GM06990 (cell line): ENCODE measurements at regions not wholly inside any gene's neighbourhood (a gene's known extent, or its start where the extent isn't known, plus 50 kb on each side); places are given as distances from the start of the nearest gene placed in this dataset.

Experiments used
- DNase-seq: peaks from one replicate; pipeline ENCODE4 v3.0.0-alpha.2; 2011; ENCODE audit not compliant: insufficient read length; ENCODE audit errors: extremely low read depth
- H3K27me3 ChIP-seq: replicated peaks from 2 replicates; pipeline ENCODE4 v1.6.0; 2011; ENCODE audit warnings: low read length; ENCODE audit not compliant: control insufficient read depth, insufficient read depth
- H3K36me3 ChIP-seq: 2 replicates; pipeline ENCODE4 v1.5.1; 2011; ENCODE audit warnings: low read length; ENCODE audit not compliant: control insufficient read depth, insufficient read depth
- H3K4me3 ChIP-seq: replicated peaks from 2 replicates; pipeline ENCODE4 v1.5.1; 2011; ENCODE audit warnings: low read depth, mild to moderate bottlenecking, control low read depth, low read length
- CTCF ChIP-seq: IDR thresholded peaks from 2 replicates; pipeline ENCODE4 v1.5.1; 2011; ENCODE audit warnings: low read length, control low read depth, mild to moderate bottlenecking, inconsistent platforms; ENCODE audit not compliant: insufficient read depth, poor library complexity, severe bottlenecking

GRCh38 chr5:2297991-2298390, 415.3 kb upstream of the IRX4 start:
- no peaks in the 10 kb centered on the region for H3K27me3 ChIP-seq
- DNase-seq: no peak

GRCh38 chr5:2295476-2295875, 412.8 kb upstream of the IRX4 start:
- no peaks in the 10 kb centered on the region for H3K36me3 ChIP-seq
- H3K27me3 ChIP-seq: no peaks in the 10 kb centered on the region
- H3K4me3 ChIP-seq: no peak overlapping the region
- no peak for TF ChIP-seq CTCF
- DNase-seq: no peak

More at GRCh38 chr5:2297991-2298390, 415.3 kb upstream of the IRX4 start:
- no peak overlapping the region for H3K4me3 ChIP-seq
- TF ChIP-seq CTCF: no peak
- H3K36me3 ChIP-seq: no peaks in the 10 kb centered on the region

GRCh38 chr5:2293906-2294305, 411.2 kb upstream of the IRX4 start:
- TF ChIP-seq CTCF: no peak
- Histone ChIP-seq H3K36me3 (no peaks in the 10 kb centered on the region), H3K4me3 (no peak overlapping the region), H3K27me3 (no peaks in the 10 kb centered on the region)
- DNase-seq: no peak

- no peak for TF ChIP-seq CTCF
- no peak overlapping the region for H3K4me3 ChIP-seq
- no peaks in the 10 kb centered on the region for H3K36me3 ChIP-seq
- no peaks in the 10 kb centered on the region for H3K27me3 ChIP-seq
- no peak for DNase-seq
Measured at GRCh38 chr5:2291146-2291840, 408.6 kb upstream of the IRX4 start.

GRCh38 chr5:2289380-2289779, 406.7 kb upstream of the IRX4 start:
- DNase-seq: no peak
- H3K27me3 ChIP-seq: no peaks in the 10 kb centered on the region
- H3K36me3 ChIP-seq: no peaks in the 10 kb centered on the region
- no peak overlapping the region for H3K4me3 ChIP-seq
- TF ChIP-seq CTCF: no peak

- H3K36me3 ChIP-seq: no peaks in the 10 kb centered on the region
- no peak for TF ChIP-seq CTCF
- DNase-seq: no peak
Measured at GRCh38 chr5:2288968-2289367, 406.2 kb upstream of the IRX4 start.

More at GRCh38 chr5:2288968-2289367, 406.2 kb upstream of the IRX4 start:
- Histone ChIP-seq H3K27me3 (no peaks in the 10 kb centered on the region), H3K4me3 (no peak overlapping the region)
